Transverse colon (tissue), 4 donors: ENCODE measurements at regions not wholly inside any gene's neighbourhood (a gene's known extent, or its start where the extent isn't known, plus 50 kb on each side); places are given as distances from the start of the nearest gene placed in this dataset.
A peak's percentile ranks its signal among the peaks of the same experiment; 100 is the strongest.
"Not testable (repeated sequence)": the region's sequence is repeated elsewhere in the genome, so short reads cannot be mapped to it uniquely, and the experiment has no call there.

Source experiments
- DNase-seq: peaks from one replicate; pipeline ENCODE4 v3.0.0-alpha.2; 2019
- H3K27ac ChIP-seq, 4 donors: fragments of 200-600 bp; sonication (generic); 2 replicates each; pipeline ENCODE4 v1.5.1; 2016 to 2018; ENCODE audit warnings: inconsistent platforms in 4 of 4
- H3K27me3 ChIP-seq: fragments of 200-600 bp; sonication (generic); 2 replicates; pipeline ENCODE4 v1.5.1; 2017; ENCODE audit warnings: inconsistent platforms
- H3K36me3 ChIP-seq, 4 donors: fragments of 200-600 bp; sonication (generic); 2 replicates each; pipeline ENCODE4 v1.5.1; 2017 to 2019; ENCODE audit warnings: inconsistent platforms in 4 of 4
- H3K4me1 ChIP-seq, 4 donors: fragments of 200-600 bp; sonication (generic); 2 replicates each; pipeline ENCODE4 v1.5.1; 2017 to 2020; ENCODE audit warnings: inconsistent platforms in 4 of 4
- H3K4me3 ChIP-seq, 4 donors: fragments of 200-600 bp; sonication (generic); 1 replicate in 1 of 4; 2 replicates in 3 of 4; pipeline versions ENCODE4 v1.5.1 to v1.6.1; 2017 to 2019; ENCODE audit warnings: inconsistent platforms in 4 of 4
- H3K9me3 ChIP-seq, 2 donors: fragments of 200-600 bp; sonication (generic); 2 replicates each; pipeline ENCODE4 v1.5.1; 2017 to 2019; ENCODE audit warnings: inconsistent platforms in 2 of 2
- EP300 ChIP-seq: sonication (generic); formaldehyde crosslinking; IDR thresholded peaks from one replicate; pipeline ENCODE4 v1.6.1; 2017; ENCODE audit warnings: antibody characterized with exemption, low read depth
- POLR2A ChIP-seq: fragments of 450-650 bp; IDR thresholded peaks from one replicate; pipeline ENCODE4 v1.6.1; 2016; ENCODE audit warnings: antibody characterized with exemption, mild to moderate bottlenecking, moderate library complexity
- POLR2AphosphoS5 ChIP-seq, 3 donors: sonication (generic); formaldehyde crosslinking; IDR thresholded peaks; one replicate each; pipeline ENCODE4 v1.6.1; 2016; ENCODE audit warnings: antibody characterized with exemption in 3 of 3
- WGBS, 2 donors: methylation state at CpG; one replicate each; pipeline ENCODE4 v1.1.5; 2018; ENCODE audit warnings: low coverage in 1 of 2; 5-methylcytosine and 5-hydroxymethylcytosine counted together
- in situ Hi-C, 4 donors: fragments of 200-750 bp; cut with MboI; loops; one replicate each; pipeline versions ENCODE4 v1.15.0 to v1.15.1; 2017; ENCODE audit warnings: low sequenced_read_pairs in 3 of 4, low pct_ligation_motif_present in 1 of 4, low pct_unique_long_range_greater_than_20kb in 1 of 4
- intact Hi-C: fragments of 100-400 bp; cut with DNase I; formaldehyde crosslinking; loops from one replicate; pipeline ENCODE4 v1.15.1; 2023; ENCODE audit warnings: low total_unique reads
- TF ChIP-seq, protein P1 (sequence below), 5 experiments: fragments of 200-600 bp in 3 of 5; fragments of 450-650 bp in 2 of 5; sonication (generic) in 3 of 5; IDR thresholded peaks; 1 replicate in 2 of 5; 2 replicates in 3 of 5; pipeline ENCODE4 v1.5.1; 2016 to 2017; ENCODE audit warnings: antibody characterized with exemption in 5 of 5, inconsistent platforms in 3 of 5, mild to moderate bottlenecking in 2 of 5, moderate library complexity in 1 of 5

DNA sequence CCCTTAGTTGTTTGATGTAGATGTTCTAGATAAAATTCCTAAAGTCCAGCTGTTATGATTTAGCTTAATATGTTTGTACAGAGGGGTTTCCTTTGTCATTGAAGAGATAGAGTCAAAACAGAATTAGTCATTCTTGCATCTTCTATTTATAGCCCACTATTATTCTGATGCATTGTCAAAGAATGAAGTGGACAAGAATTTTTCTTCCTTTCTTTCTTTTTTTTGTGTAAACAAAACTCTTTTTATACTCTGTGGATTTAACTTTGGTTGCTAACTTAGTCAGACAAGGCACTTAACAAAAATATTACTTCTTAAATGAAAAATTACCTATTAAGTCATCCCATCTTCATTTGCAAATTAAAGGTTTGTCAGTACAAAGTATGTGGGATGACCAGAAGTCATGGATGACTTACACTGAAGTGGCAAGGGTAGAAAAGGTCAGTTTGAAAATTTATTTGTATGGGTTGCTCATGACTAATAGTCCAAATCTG is 215.6 kb upstream of the DDHD1 start:
- Histone ChIP-seq H3K27me3 (no peaks in the 10 kb centered on the region), H3K27ac (peak overlapping the region; percentile 39 to 67 (median 54)), H3K4me3 (no peak overlapping the region), H3K4me1 (peaks cover 0 to 5% (median 1%) of the 10 kb centered on the region in 4 donors), H3K36me3 (no peaks in the 10 kb centered on the region), H3K9me3 (no peaks in the 10 kb centered on the region)
- peak in 1 of 3 donors; percentile 33 for TF ChIP-seq POLR2AphosphoS5 (IDR thresholded peaks at IDR 0.05)
- TF ChIP-seq POLR2A: no peak
- DNase-seq: no peak
- intact Hi-C loops: no loop called here
- in situ Hi-C loops: no loop called here

DNA sequence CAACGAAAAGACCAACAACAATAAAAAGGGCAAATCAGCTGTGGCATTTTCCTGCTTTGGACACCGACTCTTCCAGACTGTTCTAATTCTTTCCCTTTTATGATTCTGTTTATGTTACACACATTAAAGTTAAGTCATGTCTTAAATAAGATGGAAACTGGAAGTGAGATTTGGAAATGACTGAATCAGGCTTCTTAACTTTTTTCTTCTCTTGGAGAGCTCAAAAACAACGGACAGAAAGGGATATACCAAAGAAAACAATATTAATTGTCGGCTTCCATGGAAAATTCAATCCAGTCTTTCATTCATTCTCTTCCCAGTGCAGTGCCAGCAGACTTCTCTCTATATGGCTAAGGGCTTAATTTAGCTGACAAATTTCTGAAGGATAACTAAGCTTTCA is 214.9 kb upstream of the DDHD1 start:
- in situ Hi-C loops (no loop called here), intact Hi-C loops (no loop called here)
- peaks cover 0 to 5% (median 1%) of the 10 kb centered on the region in 4 donors for H3K4me1 ChIP-seq
- DNase-seq: no peak
- H3K27ac ChIP-seq: peak overlapping the region; percentile 39 to 67 (median 54)
- H3K4me3 ChIP-seq: no peak overlapping the region
- no peaks in the 10 kb centered on the region for H3K9me3 ChIP-seq
- WGBS, 2 donors: 52 to 64% methylated on average over 4 of the region's 4 CpGs
- H3K36me3 ChIP-seq: no peaks in the 10 kb centered on the region
- TF ChIP-seq, protein P1, sequence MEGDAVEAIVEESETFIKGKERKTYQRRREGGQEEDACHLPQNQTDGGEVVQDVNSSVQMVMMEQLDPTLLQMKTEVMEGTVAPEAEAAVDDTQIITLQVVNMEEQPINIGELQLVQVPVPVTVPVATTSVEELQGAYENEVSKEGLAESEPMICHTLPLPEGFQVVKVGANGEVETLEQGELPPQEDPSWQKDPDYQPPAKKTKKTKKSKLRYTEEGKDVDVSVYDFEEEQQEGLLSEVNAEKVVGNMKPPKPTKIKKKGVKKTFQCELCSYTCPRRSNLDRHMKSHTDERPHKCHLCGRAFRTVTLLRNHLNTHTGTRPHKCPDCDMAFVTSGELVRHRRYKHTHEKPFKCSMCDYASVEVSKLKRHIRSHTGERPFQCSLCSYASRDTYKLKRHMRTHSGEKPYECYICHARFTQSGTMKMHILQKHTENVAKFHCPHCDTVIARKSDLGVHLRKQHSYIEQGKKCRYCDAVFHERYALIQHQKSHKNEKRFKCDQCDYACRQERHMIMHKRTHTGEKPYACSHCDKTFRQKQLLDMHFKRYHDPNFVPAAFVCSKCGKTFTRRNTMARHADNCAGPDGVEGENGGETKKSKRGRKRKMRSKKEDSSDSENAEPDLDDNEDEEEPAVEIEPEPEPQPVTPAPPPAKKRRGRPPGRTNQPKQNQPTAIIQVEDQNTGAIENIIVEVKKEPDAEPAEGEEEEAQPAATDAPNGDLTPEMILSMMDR (IDR thresholded peaks at IDR 0.05): no peak
- TF ChIP-seq POLR2A (no peak), POLR2AphosphoS5 (IDR thresholded peaks at IDR 0.05) (no peak), EP300 (no peak)
- H3K27me3 ChIP-seq: no peaks in the 10 kb centered on the region

DNA sequence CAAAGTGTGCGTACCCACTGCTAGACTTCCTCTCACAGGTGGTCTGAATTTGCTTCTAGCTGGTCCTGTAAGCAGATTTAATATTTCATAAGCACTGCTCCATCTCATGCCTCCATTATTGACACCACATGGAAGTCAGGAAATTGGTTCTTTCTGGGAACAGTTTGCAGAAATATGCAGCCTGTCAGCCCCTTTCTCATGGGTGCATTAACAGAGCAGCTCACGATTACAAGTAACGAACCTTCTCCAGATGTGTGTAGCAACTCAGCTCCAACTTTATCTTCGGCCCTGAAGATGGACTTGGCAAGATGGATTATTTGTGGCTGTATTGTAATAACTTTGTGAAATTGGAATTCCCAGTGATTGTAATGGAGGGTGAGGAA is 214.5 kb upstream of the DDHD1 start:
- WGBS, 2 donors: 60% methylated on average over 4 of the region's 4 CpGs; no CpG with 5 or more reads in 1 of the 2 donors
- H3K9me3 ChIP-seq: no peaks in the 10 kb centered on the region
- intact Hi-C loops (no loop called here), in situ Hi-C loops (no loop called here)
- no peak overlapping the region for H3K4me3 ChIP-seq
- H3K4me1 ChIP-seq: peaks cover 0 to 5% (median 1%) of the 10 kb centered on the region in 4 donors
- H3K27ac ChIP-seq: peak overlapping the region; percentile 39 to 67 (median 54)
- H3K36me3 ChIP-seq: no peaks in the 10 kb centered on the region
- H3K27me3 ChIP-seq: no peaks in the 10 kb centered on the region
- DNase-seq: no peak
- TF ChIP-seq, protein P1 (IDR thresholded peaks at IDR 0.05): no peak
- TF ChIP-seq POLR2AphosphoS5 (IDR thresholded peaks at IDR 0.05): no peak
- no peak for TF ChIP-seq POLR2A
- no peak for TF ChIP-seq EP300

DNA sequence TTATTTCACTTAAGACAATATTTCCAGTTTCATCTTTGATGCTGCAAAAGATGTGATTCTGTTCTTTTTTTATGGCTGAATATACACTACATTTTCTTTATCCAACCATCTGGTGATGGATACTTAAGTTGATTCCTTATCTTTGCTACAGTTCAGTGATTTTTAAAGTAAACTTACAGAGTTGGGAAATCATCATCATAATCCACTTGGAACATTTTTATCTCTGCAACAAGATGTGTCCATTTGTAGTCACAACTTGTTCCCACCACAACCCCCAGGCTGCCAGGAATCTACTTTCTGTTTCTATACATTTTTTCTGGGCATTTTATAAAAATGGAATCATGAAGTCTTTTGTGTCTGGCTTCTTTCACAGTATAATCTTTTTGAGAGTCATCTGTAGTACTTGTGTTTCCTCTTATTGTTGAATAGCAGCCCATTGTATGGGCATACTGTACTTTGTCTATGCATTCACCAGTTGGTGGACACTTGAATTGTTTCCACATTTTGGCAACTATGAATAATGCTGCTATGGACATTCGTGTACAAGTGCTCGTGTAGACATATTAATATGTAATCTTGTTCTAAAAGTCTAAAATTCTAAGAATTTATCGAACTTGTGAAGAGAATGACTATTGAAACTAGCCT is 212.5 kb upstream of the DDHD1 start:
- in situ Hi-C loops (no loop called here), intact Hi-C loops (no loop called here)
- WGBS, 2 donors: 88 to 89% methylated on average over 3 of the region's 3 CpGs
- Histone ChIP-seq H3K27me3 (no peaks in the 10 kb centered on the region), H3K9me3 (no peaks in the 10 kb centered on the region), H3K36me3 (no peaks in the 10 kb centered on the region), H3K27ac (no peak overlapping the region), H3K4me3 (no peak overlapping the region), H3K4me1 (peaks cover 0 to 5% (median 1%) of the 10 kb centered on the region in 4 donors)
- TF ChIP-seq, protein P1 (IDR thresholded peaks at IDR 0.05): no peak
- TF ChIP-seq POLR2A (no peak), POLR2AphosphoS5 (IDR thresholded peaks at IDR 0.05) (no peak), EP300 (no peak)
- no peak for DNase-seq

DNA sequence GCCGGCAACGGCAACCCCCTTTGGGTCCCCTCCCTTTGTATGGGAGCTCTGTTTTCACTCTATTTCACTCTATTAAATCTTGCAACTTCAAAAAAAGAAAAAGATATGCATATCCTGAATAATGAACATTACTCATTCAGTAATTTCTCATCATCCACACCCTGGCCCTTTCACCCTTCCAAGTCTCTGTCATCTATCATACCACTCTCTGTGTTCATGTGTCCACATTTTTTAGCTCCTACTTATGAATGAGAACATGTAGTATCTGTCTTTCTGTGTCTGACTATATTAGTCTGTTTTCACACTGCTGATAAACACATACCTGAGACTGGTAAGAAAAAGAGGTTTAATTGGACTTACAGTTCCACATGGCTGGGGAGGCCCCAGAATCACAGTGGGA is 209.8 kb upstream of the DDHD1 start:
- H3K27me3 ChIP-seq, intact Hi-C loops, DNase-seq, H3K4me3 ChIP-seq, H3K27ac ChIP-seq, H3K9me3 ChIP-seq, H3K36me3 ChIP-seq, H3K4me1 ChIP-seq, in situ Hi-C loops: not testable (repeated sequence)
- WGBS, 2 donors: 92% methylated on average over 2 of the region's 2 CpGs; no CpG with 5 or more reads in 1 of the 2 donors
